NB4 (cell line): ENCODE measurements at regions not wholly inside any gene's neighbourhood (a gene's known extent, or its start where the extent isn't known, plus 50 kb on each side); places are given as distances from the start of the nearest gene placed in this dataset.

Source experiments
- POLR2A ChIP-seq: IDR thresholded peaks from 2 replicates; pipeline ENCODE4 v1.6.1; 2011; ENCODE audit warnings: mild to moderate bottlenecking; ENCODE audit not compliant: insufficient read length; ENCODE audit errors: extremely low read depth
- TF ChIP-seq, protein P1 (sequence below): IDR thresholded peaks from one replicate; pipeline ENCODE4 v1.5.1; 2012; ENCODE audit warnings: low read depth, low read length

DNA sequence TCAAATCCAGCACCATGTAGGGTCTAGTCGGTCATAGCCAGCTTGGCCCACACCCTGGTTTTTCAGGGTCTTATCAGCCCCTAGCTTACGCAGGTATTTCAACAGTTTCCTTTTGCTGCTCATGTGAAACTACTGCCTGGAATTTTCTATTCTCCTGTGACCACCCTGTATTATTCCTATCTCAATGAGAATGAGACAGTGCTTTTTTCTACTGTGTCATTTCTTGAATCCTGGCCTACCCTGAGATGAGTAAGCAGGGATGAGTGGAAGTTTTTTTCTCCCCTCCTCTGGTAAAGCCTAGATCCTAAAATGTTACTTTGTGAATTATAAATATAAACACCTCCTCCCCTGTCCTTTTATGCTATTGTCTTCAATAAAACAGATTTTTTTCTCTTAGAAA is 62.7 kb upstream of the ARID2 start:
- TF ChIP-seq, protein P1, sequence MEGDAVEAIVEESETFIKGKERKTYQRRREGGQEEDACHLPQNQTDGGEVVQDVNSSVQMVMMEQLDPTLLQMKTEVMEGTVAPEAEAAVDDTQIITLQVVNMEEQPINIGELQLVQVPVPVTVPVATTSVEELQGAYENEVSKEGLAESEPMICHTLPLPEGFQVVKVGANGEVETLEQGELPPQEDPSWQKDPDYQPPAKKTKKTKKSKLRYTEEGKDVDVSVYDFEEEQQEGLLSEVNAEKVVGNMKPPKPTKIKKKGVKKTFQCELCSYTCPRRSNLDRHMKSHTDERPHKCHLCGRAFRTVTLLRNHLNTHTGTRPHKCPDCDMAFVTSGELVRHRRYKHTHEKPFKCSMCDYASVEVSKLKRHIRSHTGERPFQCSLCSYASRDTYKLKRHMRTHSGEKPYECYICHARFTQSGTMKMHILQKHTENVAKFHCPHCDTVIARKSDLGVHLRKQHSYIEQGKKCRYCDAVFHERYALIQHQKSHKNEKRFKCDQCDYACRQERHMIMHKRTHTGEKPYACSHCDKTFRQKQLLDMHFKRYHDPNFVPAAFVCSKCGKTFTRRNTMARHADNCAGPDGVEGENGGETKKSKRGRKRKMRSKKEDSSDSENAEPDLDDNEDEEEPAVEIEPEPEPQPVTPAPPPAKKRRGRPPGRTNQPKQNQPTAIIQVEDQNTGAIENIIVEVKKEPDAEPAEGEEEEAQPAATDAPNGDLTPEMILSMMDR = no peak
- no peak for TF ChIP-seq POLR2A
